ENCODE measurements at regions not wholly inside any gene's neighbourhood (a gene's known extent, or its start where the extent isn't known, plus 50 kb on each side); places are given as distances from the start of the nearest gene placed in this dataset.
"Not testable (repeated sequence)": the region's sequence is repeated elsewhere in the genome, so short reads cannot be mapped to it uniquely, and the experiment has no call there.

- no peak for DNase-seq (ENCODE audit: low spot score)
These were observed 634.8 kb upstream of the GRM3 start for GRCh38 chr7:86008898-86009297.

GRCh38 chr7:86006909-86007308 is 636.8 kb upstream of the GRM3 start:
- DNase-seq (ENCODE audit: low spot score), result no peak

GRCh38 chr7:86002858-86003257 is 640.9 kb upstream of the GRM3 start:
- DNase-seq (ENCODE audit: low spot score), result no peak

- DNase-seq (ENCODE audit: low spot score), result no peak
These were observed 646.2 kb upstream of the GRM3 start for GRCh38 chr7:85997515-85997914.

GRCh38 chr7:85995101-85995500 is 648.6 kb upstream of the GRM3 start:
- no peak for DNase-seq (ENCODE audit: low spot score)

- no peak for DNase-seq (ENCODE audit: low spot score)
These were observed 663.0 kb upstream of the GRM3 start for GRCh38 chr7:85980740-85981139.

GRCh38 chr7:85974176-85974575 is 669.5 kb upstream of the GRM3 start:
- no peak for DNase-seq (ENCODE audit: low spot score)

GRCh38 chr7:85972504-85973141 is 671.1 kb upstream of the GRM3 start:
- DNase-seq (ENCODE audit: low spot score), result no peak

- no peak for DNase-seq (ENCODE audit: low spot score)
These were observed 688.7 kb upstream of the GRM3 start for GRCh38 chr7:85954961-85955360.

GRCh38 chr7:85950871-85951270 is 692.8 kb upstream of the GRM3 start:
- DNase-seq (ENCODE audit: low spot score), result no peak

- no peak for DNase-seq (ENCODE audit: low spot score)
These were observed 693.3 kb upstream of the GRM3 start for GRCh38 chr7:85950418-85950817.

- DNase-seq (ENCODE audit: low spot score), result no peak
These were observed 695.9 kb upstream of the GRM3 start for GRCh38 chr7:85947767-85948166.

- no peak for DNase-seq (ENCODE audit: low spot score)
These were observed 702.9 kb upstream of the GRM3 start for GRCh38 chr7:85940798-85941197.

GRCh38 chr7:85931919-85932318 is 711.8 kb upstream of the GRM3 start:
- DNase-seq (ENCODE audit: low spot score), result no peak

GRCh38 chr7:85928500-85928899 is 715.2 kb upstream of the GRM3 start:
- DNase-seq (ENCODE audit: low spot score), result no peak

GRCh38 chr7:85927226-85927625 is 716.5 kb upstream of the GRM3 start:
- DNase-seq (ENCODE audit: low spot score), result no peak

- DNase-seq (ENCODE audit: low spot score), result no peak
These were observed 719.6 kb upstream of the GRM3 start for GRCh38 chr7:85924062-85924461.

- no peak for DNase-seq (ENCODE audit: low spot score)
These were observed 727.7 kb upstream of the GRM3 start for GRCh38 chr7:85916016-85916415.

GRCh38 chr7:85914437-85914836 is 727.6 kb upstream of the SEMA3D start:
- DNase-seq (ENCODE audit: low spot score), result no peak

- no peak for DNase-seq (ENCODE audit: low spot score)
These were observed 721.2 kb upstream of the SEMA3D start for GRCh38 chr7:85908051-85908450.

GRCh38 chr7:85897967-85898366 is 711.1 kb upstream of the SEMA3D start:
- no peak for DNase-seq (ENCODE audit: low spot score)

GRCh38 chr7:85896531-85896930 is 709.7 kb upstream of the SEMA3D start:
- no peak for DNase-seq (ENCODE audit: low spot score)

- no peak for DNase-seq (ENCODE audit: low spot score)
These were observed 709.0 kb upstream of the SEMA3D start for GRCh38 chr7:85895835-85896234.

- DNase-seq (ENCODE audit: low spot score), result not testable (repeated sequence)
These were observed 705.0 kb upstream of the SEMA3D start for GRCh38 chr7:85891900-85892299.

Measured in AG08396 (cell line).